ENCODE measurements at regions not wholly inside any gene's neighbourhood (a gene's known extent, or its start where the extent isn't known, plus 50 kb on each side); places are given as distances from the start of the nearest gene placed in this dataset.

- H2AFZ ChIP-seq (ENCODE audit: low read depth, low read length), result no peak overlapping the region
- no peaks in the 10 kb centered on the region for H3K4me1 ChIP-seq (ENCODE audit: low read length)
- no peak for TF ChIP-seq EZH2phosphoT487 (IDR thresholded peaks at IDR 0.05; ENCODE audit: low read depth)
- TF ChIP-seq CTCF (IDR thresholded peaks at IDR 0.05; ENCODE audit: low read depth, low read length), result no peak
Observed at GRCh38 chr11:98090861-98091505, 929.8 kb upstream of the CNTN5 start.

GRCh38 chr11:98099371-98099770 is 921.4 kb upstream of the CNTN5 start:
- Histone ChIP-seq H3K4me2 (ENCODE audit: low read length) (no peak overlapping the region), H3K79me2 (ENCODE audit: low read length) (no peaks in the 10 kb centered on the region), H3K36me3 (replicated peaks; ENCODE audit: low read depth, low read length) (no peaks in the 10 kb centered on the region), H3K27ac (ENCODE audit: low read length) (no peak overlapping the region), H4K20me1 (ENCODE audit: insufficient read depth, low read length) (no peaks in the 10 kb centered on the region), H3K4me1 (ENCODE audit: low read length) (no peaks in the 10 kb centered on the region), H3K27me3 (ENCODE audit: low read depth, low read length) (no peaks in the 10 kb centered on the region), H3K4me3 (ENCODE audit: low read length) (no peak overlapping the region), H3K9ac (ENCODE audit: low read length) (no peak overlapping the region), H2AFZ (ENCODE audit: low read depth, low read length) (no peak overlapping the region), H3K9me3 (ENCODE audit: insufficient read depth, low read length) (no peaks in the 10 kb centered on the region)
- no peak for TF ChIP-seq CTCF (IDR thresholded peaks at IDR 0.05; ENCODE audit: low read depth, low read length)
- TF ChIP-seq EZH2phosphoT487 (IDR thresholded peaks at IDR 0.05; ENCODE audit: low read depth), result no peak

More at GRCh38 chr11:98090861-98091505, 929.8 kb upstream of the CNTN5 start:
- no peak overlapping the region for H3K4me2 ChIP-seq (ENCODE audit: low read length)
- H3K4me3 ChIP-seq (ENCODE audit: low read length), result no peak overlapping the region
- no peak overlapping the region for H3K27ac ChIP-seq (ENCODE audit: low read length)
- no peaks in the 10 kb centered on the region for H3K27me3 ChIP-seq (ENCODE audit: low read depth, low read length)
- H3K79me2 ChIP-seq (ENCODE audit: low read length), result no peaks in the 10 kb centered on the region
- H4K20me1 ChIP-seq (ENCODE audit: insufficient read depth, low read length), result no peaks in the 10 kb centered on the region
- no peak overlapping the region for H3K9ac ChIP-seq (ENCODE audit: low read length)
- H3K9me3 ChIP-seq (ENCODE audit: insufficient read depth, low read length), result no peaks in the 10 kb centered on the region
- H3K36me3 ChIP-seq (replicated peaks; ENCODE audit: low read depth, low read length), result no peaks in the 10 kb centered on the region

- no peak overlapping the region for H3K9ac ChIP-seq (ENCODE audit: low read length)
- H3K36me3 ChIP-seq (replicated peaks; ENCODE audit: low read depth, low read length), result no peaks in the 10 kb centered on the region
- H3K27me3 ChIP-seq (ENCODE audit: low read depth, low read length), result no peaks in the 10 kb centered on the region
- no peak overlapping the region for H3K4me2 ChIP-seq (ENCODE audit: low read length)
- no peaks in the 10 kb centered on the region for H3K4me1 ChIP-seq (ENCODE audit: low read length)
- H2AFZ ChIP-seq (ENCODE audit: low read depth, low read length), result no peak overlapping the region
- H4K20me1 ChIP-seq (ENCODE audit: insufficient read depth, low read length), result no peaks in the 10 kb centered on the region
- no peak overlapping the region for H3K27ac ChIP-seq (ENCODE audit: low read length)
- TF ChIP-seq EZH2phosphoT487 (IDR thresholded peaks at IDR 0.05; ENCODE audit: low read depth) (no peak), CTCF (IDR thresholded peaks at IDR 0.05; ENCODE audit: low read depth, low read length) (no peak)
- no peaks in the 10 kb centered on the region for H3K9me3 ChIP-seq (ENCODE audit: insufficient read depth, low read length)
- no peak overlapping the region for H3K4me3 ChIP-seq (ENCODE audit: low read length)
- no peaks in the 10 kb centered on the region for H3K79me2 ChIP-seq (ENCODE audit: low read length)
Observed at GRCh38 chr11:98100689-98101088, 920.1 kb upstream of the CNTN5 start.

GRCh38 chr11:98101329-98101728 is 919.4 kb upstream of the CNTN5 start:
- no peak overlapping the region for H2AFZ ChIP-seq (ENCODE audit: low read depth, low read length)
- H3K9me3 ChIP-seq (ENCODE audit: insufficient read depth, low read length), result no peaks in the 10 kb centered on the region
- H3K4me2 ChIP-seq (ENCODE audit: low read length), result no peak overlapping the region
- H3K4me1 ChIP-seq (ENCODE audit: low read length), result no peaks in the 10 kb centered on the region
- H3K27ac ChIP-seq (ENCODE audit: low read length), result no peak overlapping the region
- TF ChIP-seq CTCF (IDR thresholded peaks at IDR 0.05; ENCODE audit: low read depth, low read length) (no peak), EZH2phosphoT487 (IDR thresholded peaks at IDR 0.05; ENCODE audit: low read depth) (no peak)
- no peaks in the 10 kb centered on the region for H3K27me3 ChIP-seq (ENCODE audit: low read depth, low read length)
- no peak overlapping the region for H3K9ac ChIP-seq (ENCODE audit: low read length)
- H3K36me3 ChIP-seq (replicated peaks; ENCODE audit: low read depth, low read length), result no peaks in the 10 kb centered on the region
- no peak overlapping the region for H3K4me3 ChIP-seq (ENCODE audit: low read length)
- H4K20me1 ChIP-seq (ENCODE audit: insufficient read depth, low read length), result no peaks in the 10 kb centered on the region
- no peaks in the 10 kb centered on the region for H3K79me2 ChIP-seq (ENCODE audit: low read length)

Data from OCI-LY3 (cell line).